NCI-H2196 (cell line): ENCODE measurements at regions not wholly inside any gene's neighbourhood (a gene's known extent, or its start where the extent isn't known, plus 50 kb on each side); places are given as distances from the start of the nearest gene placed in this dataset.

ENCODE experiments used
- DNase-seq: peaks from one replicate; lab custom pipeline; 2025; ENCODE audit not compliant: unreplicated experiment; lab: John Stamatoyannopoulos, UW

DNA sequence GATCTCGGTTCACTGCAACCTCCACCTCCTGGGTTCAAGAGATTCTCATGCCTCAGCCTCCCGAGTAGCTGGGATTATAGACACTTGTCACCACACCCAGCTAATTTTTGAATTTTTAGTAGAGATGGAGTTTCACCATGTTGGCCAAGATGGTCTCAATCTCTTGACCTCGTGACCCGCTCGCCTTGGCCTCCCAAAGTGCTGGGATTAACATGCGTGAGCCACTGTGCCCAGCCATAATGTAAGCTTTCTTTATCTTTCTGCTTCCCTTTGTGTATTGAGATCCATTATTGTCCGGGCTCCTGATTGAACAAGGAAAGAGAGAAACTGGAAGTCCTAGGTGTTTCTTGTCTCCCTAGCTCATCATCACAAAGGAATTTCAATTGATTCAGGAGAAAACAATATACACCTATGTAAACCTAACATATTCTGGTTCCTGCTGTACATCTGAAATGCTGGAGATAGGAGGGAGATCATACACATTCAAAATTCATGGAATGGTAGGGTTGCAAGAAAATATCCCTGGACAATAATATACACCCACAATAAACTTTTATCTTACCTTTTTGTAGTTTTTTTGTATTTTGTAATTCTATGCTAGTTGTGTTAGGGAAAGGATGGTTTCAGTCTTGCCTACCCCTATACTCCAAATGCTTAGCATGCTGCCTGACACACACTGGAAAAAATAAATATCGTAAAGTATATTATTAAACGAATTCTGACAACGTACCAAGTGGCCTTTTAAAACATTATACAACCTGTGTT lies 194.4 kb upstream of the HS3ST1 start:
- DNase-seq, result no peak

DNA sequence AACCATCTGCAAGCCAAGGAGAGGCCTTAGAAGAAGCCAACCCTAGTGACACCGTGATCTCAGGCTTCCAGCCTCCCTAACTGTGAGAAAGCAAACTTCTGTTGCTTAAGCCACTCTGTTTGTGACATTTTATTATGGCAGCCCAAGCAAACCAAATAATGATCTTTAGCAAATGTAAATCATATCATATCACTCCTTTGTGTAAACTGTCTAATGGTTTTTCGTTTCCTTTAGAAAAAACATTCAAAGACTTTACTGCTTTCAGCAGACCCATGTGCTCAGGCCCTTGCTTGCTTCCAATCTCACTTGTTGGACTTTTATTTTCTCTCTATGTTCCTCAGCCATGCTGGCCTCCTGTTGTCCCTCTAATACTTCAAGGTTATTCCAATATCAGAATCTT lies 192.2 kb upstream of the HS3ST1 start:
- DNase-seq, result no peak

DNA sequence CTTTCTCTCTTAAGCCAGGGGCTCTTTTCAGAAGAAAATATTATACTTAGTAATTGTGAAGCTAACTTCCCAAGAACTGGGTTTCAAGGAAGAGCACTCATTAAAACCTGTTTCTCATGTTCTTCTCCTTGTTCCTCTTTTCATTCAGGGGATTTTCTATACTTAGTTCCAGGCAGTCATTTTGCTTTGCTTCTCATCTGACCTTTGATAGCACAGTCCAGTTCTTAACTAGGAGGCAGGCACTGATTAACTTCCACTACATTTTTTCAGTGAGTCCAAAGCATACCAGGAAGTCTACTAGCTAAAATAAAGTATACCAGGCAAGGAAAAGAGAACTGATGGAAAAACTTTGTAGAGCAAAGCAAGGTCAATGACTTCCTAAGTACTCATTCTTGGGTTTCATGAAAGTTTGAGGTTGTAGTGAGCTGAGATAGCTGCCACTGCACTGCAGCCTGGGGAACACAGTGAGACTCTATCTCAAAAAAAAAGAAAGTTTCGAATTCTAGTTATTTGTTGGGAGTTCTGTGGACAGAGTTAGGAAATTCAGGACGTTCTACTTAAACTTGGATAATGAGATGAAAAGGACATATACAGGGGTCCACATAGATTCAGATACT lies 190.1 kb upstream of the HS3ST1 start:
- no peak for DNase-seq

DNA sequence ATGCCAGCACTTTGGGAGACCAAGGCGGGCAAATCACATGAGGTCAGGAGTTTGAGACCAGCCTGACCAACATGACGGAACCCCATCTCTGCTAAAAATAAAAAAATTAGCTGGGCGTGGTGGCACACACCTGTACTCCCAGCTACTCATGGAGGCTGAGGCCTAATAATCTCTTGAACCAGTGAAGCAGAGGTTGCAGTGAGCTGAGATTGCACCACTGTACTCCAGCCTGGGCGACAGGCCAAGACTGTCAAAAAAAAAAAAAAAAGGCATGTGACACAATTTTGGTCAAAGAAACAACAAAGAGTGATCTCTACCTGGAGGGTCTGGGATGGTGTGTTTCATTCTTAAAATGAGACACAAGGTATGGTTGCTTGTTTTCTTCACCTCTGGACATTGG lies 188.2 kb upstream of the HS3ST1 start:
- DNase-seq, result no peak

DNA sequence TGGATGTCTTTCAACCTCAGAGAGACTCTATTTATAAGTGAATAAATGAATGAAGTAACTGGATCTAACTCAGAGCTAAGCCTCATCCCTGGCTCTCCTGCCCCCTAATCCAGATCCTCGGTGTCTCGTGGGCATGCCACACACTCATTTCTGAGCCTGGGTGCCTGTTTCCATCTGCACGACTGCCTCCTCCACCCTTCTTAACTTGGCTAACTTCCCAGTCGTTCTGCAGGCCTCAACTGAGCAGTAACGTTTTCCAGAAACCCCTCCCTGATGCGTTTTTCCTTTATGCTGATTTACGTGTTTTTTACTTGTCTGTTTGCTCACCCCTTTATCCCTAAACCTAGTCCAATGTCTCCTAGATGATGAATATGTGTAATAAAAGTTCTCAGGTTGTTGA lies 186.9 kb upstream of the HS3ST1 start:
- no peak for DNase-seq

DNA sequence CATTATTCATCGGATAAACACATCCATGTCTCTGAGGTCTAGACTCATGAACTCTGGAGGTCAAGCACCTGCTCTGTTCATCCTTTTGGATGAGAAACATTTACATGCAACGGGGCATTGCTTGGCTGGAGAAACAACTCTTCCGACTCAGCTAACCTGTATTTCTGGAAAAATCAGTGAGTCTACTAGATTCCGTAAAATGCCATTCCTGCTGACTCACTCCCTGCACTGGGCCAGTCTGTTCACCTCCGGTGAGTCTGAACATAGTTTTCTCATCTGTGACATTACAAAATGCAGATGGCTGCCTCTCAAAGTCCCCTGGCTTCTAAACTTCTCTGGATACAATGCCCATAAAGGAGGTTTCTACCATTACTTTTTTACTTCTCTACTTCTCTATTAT lies 185.7 kb upstream of the HS3ST1 start:
- DNase-seq, result no peak

DNA sequence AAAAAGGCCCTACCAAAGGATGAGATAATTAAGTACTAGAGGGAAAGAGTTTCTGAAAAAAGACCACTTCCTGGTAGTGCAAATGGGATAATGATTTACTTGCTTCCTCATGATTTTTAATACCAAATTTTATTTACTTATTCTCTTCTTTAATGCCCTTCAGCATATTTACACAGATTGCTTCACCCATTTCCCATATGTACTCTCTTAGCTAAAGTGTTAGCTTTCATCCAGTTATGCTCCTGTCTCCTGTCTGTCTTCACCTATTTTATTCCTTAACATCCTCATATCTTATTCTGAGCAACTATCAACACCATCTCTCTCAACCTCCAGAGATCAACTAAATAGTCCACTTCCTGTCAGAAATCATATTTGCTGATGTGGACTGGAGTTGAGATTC lies 183.2 kb upstream of the HS3ST1 start:
- DNase-seq, result no peak

DNA sequence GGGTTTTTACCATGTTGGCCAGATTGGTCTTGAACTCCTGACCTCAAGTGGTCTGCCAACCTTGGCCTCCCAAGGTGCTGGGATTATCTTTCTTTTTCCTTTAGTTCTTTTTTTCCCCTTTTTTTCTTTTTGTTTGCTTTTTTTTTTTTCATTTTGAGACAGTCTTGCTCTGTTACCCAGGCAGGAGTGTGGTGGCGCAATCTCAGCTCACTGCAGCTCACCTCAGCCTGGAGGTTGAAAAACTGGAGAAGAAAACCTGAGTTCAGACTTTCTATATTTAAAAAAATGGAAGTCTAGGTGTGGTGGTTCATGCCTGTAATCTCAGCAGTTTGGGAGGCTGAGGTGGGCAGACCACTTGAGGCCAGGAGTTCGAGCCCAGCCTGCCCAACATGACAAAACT lies 181.1 kb upstream of the HS3ST1 start:
- DNase-seq, result no peak

DNA sequence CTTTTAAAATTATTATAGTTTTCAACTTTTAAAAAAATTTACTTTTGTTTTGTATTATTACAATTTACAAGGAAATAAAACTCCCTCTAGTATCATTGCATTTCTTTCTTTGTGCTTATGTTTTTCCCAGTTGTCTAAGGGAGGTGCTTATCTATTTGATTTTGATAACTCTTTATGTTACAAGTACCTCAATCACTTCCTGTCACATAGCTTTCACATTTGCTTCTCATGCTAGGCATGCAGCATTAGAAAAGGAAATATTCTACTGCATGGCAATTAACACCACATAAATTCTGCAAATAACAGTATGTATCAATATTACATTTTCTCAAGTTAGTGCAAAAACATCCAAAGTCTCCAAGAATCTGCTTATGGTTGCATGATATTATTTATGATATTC lies 180.3 kb upstream of the HS3ST1 start:
- DNase-seq, result no peak

DNA sequence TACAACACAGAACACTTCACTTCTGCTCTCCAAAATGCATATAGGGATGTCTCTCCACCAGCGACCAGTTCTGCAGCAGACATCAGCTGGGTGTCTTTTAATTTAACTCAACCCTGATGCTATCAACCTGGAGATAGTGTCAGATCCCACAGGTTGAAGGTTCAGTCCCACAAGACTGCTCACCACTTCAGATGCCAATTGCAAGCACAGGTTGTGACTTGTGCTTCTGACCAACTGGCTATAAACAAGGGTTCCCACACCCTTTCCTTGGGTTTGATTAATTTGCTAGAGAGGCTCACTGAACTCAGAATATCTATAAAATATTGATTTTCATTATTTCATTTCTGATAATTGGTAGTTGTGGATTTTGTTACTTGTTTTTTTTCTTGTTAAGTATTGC lies 177.4 kb upstream of the HS3ST1 start:
- DNase-seq, result no peak

DNA sequence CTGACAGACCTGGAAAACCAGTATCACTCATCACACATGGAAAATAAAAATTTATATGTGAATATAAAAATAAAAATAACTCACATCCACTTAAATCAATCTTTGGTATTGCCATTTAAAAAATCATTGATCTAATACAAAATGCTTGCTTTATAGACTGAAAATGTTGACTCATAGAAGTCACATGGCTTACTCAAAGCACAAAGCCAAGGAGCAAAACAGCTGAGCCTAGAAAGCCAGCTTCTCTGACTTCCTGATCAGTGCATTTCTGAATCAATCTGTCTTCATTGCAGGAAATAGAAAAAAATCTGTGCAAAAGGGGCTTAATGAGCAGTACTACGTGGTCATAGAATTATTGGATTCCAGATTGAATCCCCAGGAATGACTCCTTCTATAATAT lies 176.9 kb upstream of the HS3ST1 start:
- no peak for DNase-seq

DNA sequence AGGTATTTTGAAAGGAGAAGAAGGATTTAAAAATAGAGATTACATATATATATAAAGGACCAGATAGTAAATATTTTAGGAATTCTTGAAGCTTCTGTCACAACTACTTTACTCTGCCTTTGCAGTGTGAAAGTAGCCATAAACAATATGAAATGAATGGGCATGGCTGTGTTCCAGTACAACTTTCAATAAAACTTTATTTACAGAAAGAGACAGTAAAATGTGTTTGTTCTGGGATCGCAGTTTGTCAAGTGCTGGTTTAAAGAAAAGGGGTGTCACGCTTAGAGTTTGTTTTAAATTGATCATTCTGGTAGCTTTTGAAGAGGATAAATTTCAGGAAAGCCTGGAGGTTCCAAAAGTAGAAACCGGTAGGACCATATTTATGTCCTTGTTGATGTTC lies 176.1 kb upstream of the HS3ST1 start:
- DNase-seq, result no peak

DNA sequence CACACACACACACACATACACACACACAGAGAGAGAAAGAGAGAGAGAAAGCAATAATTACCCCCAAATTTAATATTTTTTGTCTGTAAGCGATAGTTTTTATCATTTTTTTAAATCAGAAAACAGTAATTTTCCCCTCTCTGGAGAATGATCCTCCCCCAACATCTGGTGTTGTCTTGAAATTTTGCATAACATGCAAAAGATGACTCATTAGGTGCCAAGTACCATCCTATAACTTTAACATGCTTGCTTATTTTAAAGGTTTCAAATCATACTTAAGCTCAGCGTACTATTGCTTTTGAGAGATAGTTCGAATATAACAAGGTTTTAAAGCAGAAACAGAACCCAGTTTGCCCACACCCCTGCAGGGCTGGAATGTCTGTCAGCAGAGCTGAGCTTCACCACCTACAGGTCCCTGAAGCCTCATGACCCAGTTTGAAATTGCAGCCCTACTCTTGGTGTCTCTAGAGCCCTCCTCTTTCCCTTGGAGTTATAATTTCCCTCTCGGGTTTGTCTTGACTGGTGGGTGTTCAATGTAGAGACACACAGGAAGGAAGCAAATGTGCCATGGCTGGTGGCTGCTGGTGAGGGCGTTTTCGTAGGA lies 175.0 kb upstream of the HS3ST1 start:
- no peak for DNase-seq

DNA sequence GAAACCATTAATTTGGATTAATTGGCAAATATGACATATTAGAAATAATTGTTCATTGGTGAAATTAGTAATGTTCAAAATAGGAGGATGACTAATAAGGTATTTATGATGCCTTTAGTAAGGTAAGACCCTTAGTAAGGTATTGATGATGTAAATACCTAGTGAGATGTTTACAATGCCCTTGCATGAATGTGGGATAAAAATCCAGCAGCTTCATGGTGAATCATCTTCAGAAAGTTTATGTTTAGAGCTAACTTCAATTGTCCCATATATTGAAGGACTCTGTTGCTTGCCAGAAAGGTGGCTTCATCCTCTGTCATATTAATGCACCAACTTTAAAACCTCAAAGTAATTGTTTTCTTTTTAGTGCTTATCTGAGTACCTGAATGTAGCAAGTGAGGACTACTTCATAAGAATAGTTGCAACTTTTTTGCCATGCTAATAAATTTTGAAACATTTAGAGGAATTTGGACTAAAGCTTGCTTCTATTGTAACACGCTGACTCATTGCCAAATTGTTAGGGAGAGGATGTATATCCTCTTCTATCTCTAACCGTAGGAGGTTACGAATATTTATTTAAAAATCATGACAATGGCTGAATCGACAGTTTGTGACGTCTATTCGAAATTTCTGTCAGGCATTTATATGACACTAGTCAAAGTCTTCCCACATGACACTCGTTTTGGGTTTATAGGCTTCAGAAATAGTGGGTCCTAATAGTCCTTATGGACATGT lies 174.1 kb upstream of the HS3ST1 start:
- no peak for DNase-seq

DNA sequence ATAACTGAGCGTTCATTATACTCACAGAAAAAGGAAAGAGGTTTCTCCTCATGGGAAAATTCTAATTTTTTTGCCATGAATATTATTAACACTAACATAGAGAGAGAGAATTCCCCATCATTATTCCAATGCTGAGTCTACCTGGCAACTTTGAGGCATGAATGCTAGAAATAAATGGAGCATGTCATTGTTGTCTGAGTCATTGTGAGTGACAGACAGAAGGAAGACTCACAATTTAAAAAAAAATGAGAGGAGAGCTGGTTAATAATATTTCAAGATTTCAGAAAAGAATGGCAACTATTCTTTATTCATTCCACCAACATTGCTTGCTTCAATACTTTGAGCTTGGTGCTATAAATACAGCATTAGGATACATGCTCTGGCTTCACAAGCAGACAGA lies 170.4 kb upstream of the HS3ST1 start:
- DNase-seq, result no peak

DNA sequence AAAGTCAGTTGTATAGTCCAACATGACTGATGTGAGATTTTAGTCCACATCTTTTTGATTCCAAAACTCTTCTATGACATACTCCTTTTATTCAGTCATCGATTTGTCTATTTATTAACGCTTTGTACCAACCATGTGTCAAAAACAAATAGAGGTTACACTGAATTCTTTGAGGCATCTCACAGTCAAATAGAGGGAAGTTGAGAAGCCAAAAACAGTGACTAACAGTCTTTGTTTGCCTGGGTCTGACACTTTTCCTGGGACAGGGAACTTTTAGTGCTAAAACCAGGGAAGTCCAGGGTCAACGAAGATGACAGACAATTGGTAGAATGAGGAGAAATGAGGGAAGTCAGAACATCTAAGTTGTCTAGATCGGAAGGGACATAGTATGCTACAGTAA lies 169.9 kb upstream of the HS3ST1 start:
- no peak for DNase-seq

DNA sequence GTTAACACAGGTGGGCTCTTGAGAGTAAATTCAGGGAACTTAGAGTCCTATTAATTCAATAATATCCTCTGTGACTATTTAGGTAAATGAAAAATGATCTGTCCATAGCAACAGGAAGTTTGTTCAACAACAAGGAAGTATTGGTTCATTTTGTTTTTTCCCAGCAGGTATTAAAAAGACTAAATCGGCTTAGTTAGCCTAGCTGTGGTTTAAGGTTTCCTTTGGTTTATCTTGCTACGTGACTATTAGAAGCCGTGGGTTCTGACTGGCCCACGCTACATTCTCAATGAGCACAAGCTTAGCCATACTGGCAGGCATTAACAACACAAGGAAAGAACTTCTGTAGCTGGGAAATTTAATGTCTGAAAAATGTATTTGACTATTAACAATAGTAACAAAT lies 168.8 kb upstream of the HS3ST1 start:
- peak; percentile 81 for DNase-seq

DNA sequence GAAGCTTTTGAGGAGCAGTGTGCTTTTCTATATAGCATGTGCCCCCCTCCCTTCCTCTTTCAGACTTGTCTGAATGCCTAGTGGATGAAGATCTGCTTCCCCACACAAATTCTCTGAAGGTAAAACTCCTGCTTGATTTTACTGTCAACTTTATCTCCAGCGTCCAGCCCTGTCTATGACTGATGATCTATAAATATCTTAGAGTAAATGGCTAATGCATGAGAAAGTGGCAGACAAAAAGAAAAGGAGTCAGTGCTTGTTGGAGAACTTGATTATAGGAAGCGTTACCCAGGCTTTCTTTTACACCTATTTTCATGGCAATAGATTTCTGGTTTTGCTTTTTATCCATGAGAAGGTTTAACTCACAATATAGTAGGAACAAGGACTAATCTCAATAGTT lies 168.3 kb upstream of the HS3ST1 start:
- DNase-seq, result no peak

DNA sequence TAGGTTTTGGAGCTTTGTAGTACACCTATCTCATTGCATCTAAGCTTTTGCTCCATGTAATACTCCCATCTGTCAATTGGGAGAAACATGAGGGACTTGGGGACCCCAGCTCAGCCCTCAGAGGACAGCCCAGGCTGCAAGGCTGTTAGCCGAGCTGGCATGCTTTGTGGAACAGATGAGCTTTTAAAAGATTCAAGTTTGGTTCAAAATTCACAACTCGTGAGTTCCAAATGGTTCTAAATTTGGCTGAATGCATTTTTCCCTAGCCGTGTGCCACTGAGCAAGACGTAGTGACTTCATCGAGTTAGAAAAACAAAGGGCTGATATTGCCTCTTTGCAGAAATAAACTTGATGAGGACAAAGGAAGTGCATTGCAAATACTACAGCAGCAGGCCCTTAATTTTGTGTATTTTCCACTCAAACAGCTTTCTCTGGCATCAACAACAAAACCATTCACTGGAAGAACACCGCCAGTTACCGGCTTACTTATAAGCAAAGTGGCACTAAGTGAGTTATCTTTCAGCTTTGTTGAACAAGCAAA lies 165.0 kb upstream of the HS3ST1 start:
- DNase-seq, result no peak

DNA sequence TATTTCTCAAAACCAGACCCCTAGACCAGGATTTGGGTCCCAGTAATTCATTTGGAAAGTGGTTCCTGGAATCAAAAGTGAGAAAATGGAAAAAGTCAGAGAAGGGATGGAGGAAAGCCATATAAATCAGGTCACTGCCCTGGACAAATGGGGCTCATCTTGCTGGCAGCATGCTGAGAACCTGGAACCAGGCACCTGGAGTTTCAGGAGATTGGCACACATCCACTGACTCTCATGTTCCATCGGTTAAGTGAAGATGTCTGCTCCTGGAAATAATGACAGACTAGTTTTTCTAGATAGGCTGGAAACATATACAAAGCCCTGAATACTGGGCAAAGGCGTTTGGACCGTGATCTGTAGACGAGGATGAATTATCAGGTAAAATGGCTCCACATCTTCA lies 163.6 kb upstream of the HS3ST1 start:
- DNase-seq, result no peak

DNA sequence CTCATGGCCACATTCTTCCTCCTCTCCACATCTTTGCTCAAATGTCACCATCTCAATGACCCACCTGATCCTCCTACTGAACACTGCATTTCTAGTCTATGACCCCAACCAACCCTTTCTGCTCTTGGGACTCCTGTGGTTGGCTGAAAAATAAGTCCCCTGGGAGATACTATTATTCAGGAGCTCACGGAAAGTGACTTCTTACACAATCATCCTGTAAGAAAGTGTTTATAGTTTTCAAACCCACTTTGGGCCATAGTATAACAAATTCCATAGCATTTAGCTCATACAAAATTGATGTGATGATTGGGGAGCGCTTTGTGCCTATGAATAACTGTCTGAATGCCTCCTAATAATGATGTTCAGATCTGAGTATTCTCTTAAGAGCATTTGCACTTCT lies 161.4 kb upstream of the HS3ST1 start:
- no peak for DNase-seq

DNA sequence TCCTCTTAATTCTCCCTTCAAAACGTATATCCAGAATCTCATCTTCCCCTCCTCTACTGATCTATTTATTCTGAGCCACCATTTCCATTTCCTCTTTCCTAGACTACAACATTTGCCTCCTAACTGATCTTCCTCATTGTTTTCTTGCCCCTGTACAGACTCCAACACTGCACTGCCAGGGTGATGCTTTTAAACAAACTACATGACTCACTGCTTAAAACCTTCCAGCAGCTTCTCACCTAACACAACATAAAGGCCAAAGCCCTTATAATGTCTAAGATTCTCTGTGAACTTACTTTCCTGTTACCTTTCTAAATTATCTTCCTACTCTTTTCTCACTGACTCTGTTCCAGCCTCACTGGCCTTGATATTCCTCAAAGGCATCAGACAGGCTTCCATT lies 161.0 kb upstream of the HS3ST1 start:
- DNase-seq, result no peak
